ENCODE measurements at regions not wholly inside any gene's neighbourhood (a gene's known extent, or its start where the extent isn't known, plus 50 kb on each side); places are given as distances from the start of the nearest gene placed in this dataset.

- 93% methylated on average over 17 of the region's 17 CpGs for WGBS
- DNase-seq (ENCODE audit: low spot score) = no peak
- H3K4me1 ChIP-seq (ENCODE audit: control insufficient read depth in 4 of 4, insufficient read depth in 4 of 4, low read length in 3 of 4) = no peaks in the 10 kb centered on the region
- H3K4me3 ChIP-seq (ENCODE audit: low read depth in 1 of 3, low read length in 3 of 3) = no peak overlapping the region
- H3K9ac ChIP-seq (ENCODE audit: low read depth in 1 of 2, low read length in 2 of 2) = no peak overlapping the region
- H3K27ac ChIP-seq (ENCODE audit: low read depth in 1 of 2, low read length in 2 of 2) = no peak overlapping the region
- peaks cover 0 to 6% (median 1%) of the 10 kb centered on the region in 4 donors for H3K27me3 ChIP-seq (ENCODE audit: control insufficient read depth in 4 of 4, insufficient read depth in 4 of 4, low read length in 3 of 4)
- no peaks in the 10 kb centered on the region for H3K9me3 ChIP-seq (ENCODE audit: control insufficient read depth in 4 of 4, low read length in 3 of 4)
- no peaks in the 10 kb centered on the region for H3K36me3 ChIP-seq (ENCODE audit: control insufficient read depth in 4 of 4, insufficient read depth in 3 of 4, low read depth in 1 of 4, low read length in 3 of 4)
- TF ChIP-seq RAD21 (IDR thresholded peaks at IDR 0.05) = no peak
- TF ChIP-seq TAF1 (conservative IDR thresholded peaks at IDR 0.05) = no peak
- no peak for TF ChIP-seq MAX (IDR thresholded peaks at IDR 0.05)
- no peak for TF ChIP-seq SP1 (IDR thresholded peaks at IDR 0.05)
- TF ChIP-seq GABPA (IDR thresholded peaks at IDR 0.05 in 1 of 2, conservative IDR thresholded peaks at IDR 0.05 in 1 of 2) = no peak
- no peak for TF ChIP-seq NR2F2 (IDR thresholded peaks at IDR 0.05)
- no peak for TF ChIP-seq CTCF (IDR thresholded peaks at IDR 0.05; ENCODE audit: low read depth, low read length, missing input control)
Measured at GRCh38 chr10:129045599-129045998, 421.4 kb upstream of the MGMT start.

GRCh38 chr10:129046065-129046681 lies 420.9 kb upstream of the MGMT start:
- no peak for DNase-seq (ENCODE audit: low spot score)
- Histone ChIP-seq H3K36me3 (ENCODE audit: control insufficient read depth in 4 of 4, insufficient read depth in 3 of 4, low read depth in 1 of 4, low read length in 3 of 4) (no peaks in the 10 kb centered on the region), H3K27ac (ENCODE audit: low read depth in 1 of 2, low read length in 2 of 2) (no peak overlapping the region), H3K27me3 (ENCODE audit: control insufficient read depth in 4 of 4, insufficient read depth in 4 of 4, low read length in 3 of 4) (peaks cover 0 to 6% (median 1%) of the 10 kb centered on the region in 4 donors), H3K4me3 (ENCODE audit: low read depth in 1 of 3, low read length in 3 of 3) (no peak overlapping the region), H3K9me3 (ENCODE audit: control insufficient read depth in 4 of 4, low read length in 3 of 4) (no peaks in the 10 kb centered on the region), H3K4me1 (ENCODE audit: control insufficient read depth in 4 of 4, insufficient read depth in 4 of 4, low read length in 3 of 4) (no peaks in the 10 kb centered on the region), H3K9ac (ENCODE audit: low read depth in 1 of 2, low read length in 2 of 2) (no peak overlapping the region)
- TF ChIP-seq ATF3 (IDR thresholded peaks at IDR 0.05) = no peak
- no peak for TF ChIP-seq GABPA (IDR thresholded peaks at IDR 0.05 in 1 of 2, conservative IDR thresholded peaks at IDR 0.05 in 1 of 2)
- TF ChIP-seq EGR1 (IDR thresholded peaks at IDR 0.05; ENCODE audit: low read depth in 2 of 2) = no peak
- no peak for TF ChIP-seq MAX (IDR thresholded peaks at IDR 0.05)
- TF ChIP-seq HNF4A (conservative IDR thresholded peaks at IDR 0.05) = no peak
- WGBS = 90% methylated on average over 28 of the region's 28 CpGs

GRCh38 chr10:129046962-129047361 lies 420.1 kb upstream of the MGMT start:
- Histone ChIP-seq H3K4me3 (ENCODE audit: low read depth in 1 of 3, low read length in 3 of 3) (no peak overlapping the region), H3K27ac (ENCODE audit: low read depth in 1 of 2, low read length in 2 of 2) (no peak overlapping the region), H3K4me1 (ENCODE audit: control insufficient read depth in 4 of 4, insufficient read depth in 4 of 4, low read length in 3 of 4) (no peaks in the 10 kb centered on the region), H3K36me3 (ENCODE audit: control insufficient read depth in 4 of 4, insufficient read depth in 3 of 4, low read depth in 1 of 4, low read length in 3 of 4) (no peaks in the 10 kb centered on the region), H3K27me3 (ENCODE audit: control insufficient read depth in 4 of 4, insufficient read depth in 4 of 4, low read length in 3 of 4) (peaks cover 0 to 4% (median 1%) of the 10 kb centered on the region in 4 donors), H3K9ac (ENCODE audit: low read depth in 1 of 2, low read length in 2 of 2) (no peak overlapping the region), H3K9me3 (ENCODE audit: control insufficient read depth in 4 of 4, low read length in 3 of 4) (no peaks in the 10 kb centered on the region)
- WGBS = 83% methylated on average over 5 of the region's 5 CpGs
- no peak for DNase-seq (ENCODE audit: low spot score)
- TF ChIP-seq FOXA2 (IDR thresholded peaks at IDR 0.05) (no peak), JUND (IDR thresholded peaks at IDR 0.05) (no peak), HNF4A (conservative IDR thresholded peaks at IDR 0.05) (no peak), CTCF (IDR thresholded peaks at IDR 0.05; ENCODE audit: low read depth, low read length, missing input control) (no peak)

Measured in liver (tissue), 8 donors.